ENCODE measurements at regions not wholly inside any gene's neighbourhood (a gene's known extent, or its start where the extent isn't known, plus 50 kb on each side); places are given as distances from the start of the nearest gene placed in this dataset.

DNA sequence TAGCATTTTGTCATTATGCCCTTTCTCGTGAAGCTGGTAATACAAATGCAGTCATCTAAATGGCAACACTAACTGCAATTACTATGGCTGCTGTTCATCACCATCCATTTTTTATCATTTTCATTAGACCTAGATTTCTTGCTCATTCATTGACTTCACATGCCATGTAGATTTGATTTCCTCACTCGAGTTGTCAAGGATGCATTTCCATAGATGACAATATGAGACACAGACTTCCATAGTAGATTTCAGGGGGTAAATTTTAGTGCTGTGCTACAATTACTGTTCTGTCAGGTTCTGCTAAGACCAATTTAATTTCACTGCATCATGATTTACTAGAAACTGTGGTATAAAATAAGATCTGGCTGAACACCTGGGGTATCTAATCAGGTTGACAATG, 589.2 kb downstream of the SEMA5A start:
- no peak for DNase-seq (ENCODE audit: low read depth in 1 of 2, low spot score in 2 of 2)
- Histone ChIP-seq H2BK15ac (ENCODE audit: low read length) (no peak overlapping the region), H2BK12ac (ENCODE audit: low read depth, low read length) (no peak overlapping the region), H2BK20ac (ENCODE audit: low read length) (no peak overlapping the region), H3K79me2 (ENCODE audit: control insufficient read depth in 1 of 2, insufficient read depth in 2 of 2, low read length in 2 of 2) (no peaks in the 10 kb centered on the region), H3K18ac (ENCODE audit: extremely low read depth, low read length) (no peak overlapping the region), H3K27ac (ENCODE audit: low read depth, low read length) (no peak overlapping the region), H3K9ac (replicated peaks in 1 of 4; ENCODE audit: extremely low read depth in 1 of 4, low read depth in 3 of 4, low read length in 3 of 4) (no peak overlapping the region), H4K91ac (replicated peaks; ENCODE audit: insufficient read length, low read length) (no peak overlapping the region), H3K4ac (replicated peaks; ENCODE audit: insufficient read length, low read depth, low read length) (no peak overlapping the region), H4K5ac (ENCODE audit: insufficient read length, low read depth, low read length) (no peak overlapping the region), H2AK5ac (ENCODE audit: low read depth, low read length) (no peak overlapping the region), H3K36me3 (ENCODE audit: control insufficient read depth in 2 of 4, insufficient read depth in 4 of 4, low read length in 3 of 4) (no peaks in the 10 kb centered on the region), H3K23ac (ENCODE audit: insufficient read length) (no peak overlapping the region), H4K8ac (ENCODE audit: extremely low read depth, insufficient read depth, low read length) (no peak overlapping the region), H2AFZ (ENCODE audit: low read length) (no peak overlapping the region), H4K20me1 (replicated peaks in 1 of 2; ENCODE audit: control insufficient read depth in 1 of 2, insufficient read depth in 2 of 2, low read length in 2 of 2) (no peaks in the 10 kb centered on the region), H3K79me1 (ENCODE audit: low read depth, low read length) (no peaks in the 10 kb centered on the region), H2BK120ac (replicated peaks; ENCODE audit: low read depth, low read length) (no peak overlapping the region), H3K9me3 (ENCODE audit: insufficient read depth in 2 of 2, low read depth in 1 of 2, low read length in 1 of 2) (no peaks in the 10 kb centered on the region), H3K4me2 (ENCODE audit: insufficient read depth in 1 of 2, low read depth in 2 of 2, low read length in 2 of 2) (no peak overlapping the region), H2BK5ac (ENCODE audit: low read depth, low read length) (no peak overlapping the region), H3K4me3 (ENCODE audit: extremely low read depth in 1 of 4, insufficient read depth in 2 of 4, low read depth in 3 of 4, low read length in 4 of 4) (no peak overlapping the region), H3K56ac (replicated peaks; ENCODE audit: insufficient read length, low read depth, low read length) (no peak overlapping the region), H3K27me3 (replicated peaks in 1 of 4; ENCODE audit: control insufficient read depth in 3 of 4, extremely low read depth in 1 of 4, insufficient read depth in 3 of 4, low read length in 3 of 4) (no peaks in the 10 kb centered on the region), H3K23me2 (ENCODE audit: low read depth, low read length) (no peaks in the 10 kb centered on the region), H3K4me1 (replicated peaks in 1 of 4; ENCODE audit: control insufficient read depth in 3 of 4, insufficient read depth in 4 of 4, low read length in 3 of 4) (no peaks in the 10 kb centered on the region), H3K14ac (ENCODE audit: insufficient read length) (no peak overlapping the region)
- 97% methylated on average over 2 of the region's 2 CpGs; no CpG with 5 or more reads in 1 of the 2 experiments for WGBS, 2 experiments (ENCODE audit: extremely low coverage in 1 of 2, insufficient coverage in 1 of 2, insufficient read length in 1 of 2, insufficient replicate concordance in 2 of 2, low coverage in 1 of 2, low lambda C conversion rate in 2 of 2, missing lambda C conversion rate in 1 of 2)
- FAIRE-seq, result no peak
- ChIA-PET CTCF (ENCODE audit: partially characterized antibody) (interaction anchor here (0.9 kb wide), 1 partner anchor 27 kb away, joined by 4 read pairs; no protein-coding TSS in a partner anchor), POLR2A (ENCODE audit: partially characterized antibody) (no interaction called here)
- TF ChIP-seq SP1 (IDR thresholded peaks at IDR 0.05; ENCODE audit: low read depth, low read length) (no peak), SIN3A (conservative IDR thresholded peaks at IDR 0.05 in 1 of 2, IDR thresholded peaks at IDR 0.05 in 1 of 2; ENCODE audit: low read depth in 1 of 2, low read length in 2 of 2) (no peak), EP300 (IDR thresholded peaks at IDR 0.05; ENCODE audit: borderline replicate concordance in 1 of 2, low read depth in 2 of 2, low read length in 2 of 2) (no peak), NRF1 (IDR thresholded peaks at IDR 0.05; ENCODE audit: low read depth, low read length) (no peak), TAF7 (optimal IDR thresholded peaks at IDR 0.05; ENCODE audit: borderline replicate concordance, low read depth, low read length) (no peak), RNF2 (IDR thresholded peaks at IDR 0.05; ENCODE audit: borderline replicate concordance, low read depth, low read length, missing control alignments, poor library complexity, severe bottlenecking) (no peak), POU5F1 (IDR thresholded peaks at IDR 0.05; ENCODE audit: low read depth, low read length) (no peak), GTF2F1 (IDR thresholded peaks at IDR 0.05; ENCODE audit: borderline replicate concordance, low read depth, low read length) (no peak), BRCA1 (IDR thresholded peaks at IDR 0.05; ENCODE audit: low read depth, low read length) (no peak), GABPA (IDR thresholded peaks at IDR 0.05; ENCODE audit: borderline replicate concordance, insufficient read depth, low read length) (no peak), KDM5A (IDR thresholded peaks at IDR 0.05; ENCODE audit: low read length) (no peak)

Data from H1 (cell line).